GM18505 (cell line): ENCODE measurements at regions not wholly inside any gene's neighbourhood (a gene's known extent, or its start where the extent isn't known, plus 50 kb on each side); places are given as distances from the start of the nearest gene placed in this dataset.

Source experiments
- ATAC-seq: cut with Tn5 transposase; IDR thresholded peaks from one replicate; pipeline ENCODE4 v1.9.1; 2021; ENCODE audit not compliant: unreplicated experiment
- POLR2A ChIP-seq: IDR thresholded peaks from 4 replicates; pipeline ENCODE4 v1.6.1; 2011; ENCODE audit warnings: borderline replicate concordance; ENCODE audit not compliant: insufficient read depth, insufficient read length; ENCODE audit errors: extremely low read depth

- ATAC-seq = no peak
- TF ChIP-seq POLR2A = no peak
Measured at GRCh38 chr12:88935856-88936255, 355.6 kb upstream of the KITLG start.

- ATAC-seq = no peak
- TF ChIP-seq POLR2A = no peak
Measured at GRCh38 chr12:88934163-88934747, 354.0 kb upstream of the KITLG start.

GRCh38 chr12:88932457-88932856 is 352.2 kb upstream of the KITLG start:
- no peak for TF ChIP-seq POLR2A
- ATAC-seq = no peak

- ATAC-seq = no peak
- no peak for TF ChIP-seq POLR2A
Measured at GRCh38 chr12:88931598-88931997, 351.3 kb upstream of the KITLG start.

GRCh38 chr12:88925454-88925853 is 345.2 kb upstream of the KITLG start:
- TF ChIP-seq POLR2A = no peak
- ATAC-seq = no peak

- ATAC-seq = no peak
- TF ChIP-seq POLR2A = no peak
Measured at GRCh38 chr12:88924162-88924561, 343.9 kb upstream of the KITLG start.

- no peak for ATAC-seq
- no peak for TF ChIP-seq POLR2A
Measured at GRCh38 chr12:88923631-88924030, 343.4 kb upstream of the KITLG start.

GRCh38 chr12:88922816-88923215 is 342.5 kb upstream of the KITLG start:
- ATAC-seq = no peak

GRCh38 chr12:88921890-88922532 is 341.7 kb upstream of the KITLG start:
- no peak for ATAC-seq
- TF ChIP-seq POLR2A = no peak

More at GRCh38 chr12:88922816-88923215, 342.5 kb upstream of the KITLG start:
- no peak for TF ChIP-seq POLR2A

- no peak for TF ChIP-seq POLR2A
- no peak for ATAC-seq
Measured at GRCh38 chr12:88921434-88921833, 341.2 kb upstream of the KITLG start.

GRCh38 chr12:88918161-88918560 is 337.9 kb upstream of the KITLG start:
- ATAC-seq = no peak
- no peak for TF ChIP-seq POLR2A

- ATAC-seq = no peak
- TF ChIP-seq POLR2A = no peak
Measured at GRCh38 chr12:88914967-88915366, 334.7 kb upstream of the KITLG start.

- TF ChIP-seq POLR2A = no peak
- no peak for ATAC-seq
Measured at GRCh38 chr12:88909510-88909909, 329.2 kb upstream of the KITLG start.

GRCh38 chr12:88908345-88908744 is 328.1 kb upstream of the KITLG start:
- no peak for ATAC-seq
- TF ChIP-seq POLR2A = no peak
